ENCODE measurements at regions not wholly inside any gene's neighbourhood (a gene's known extent, or its start where the extent isn't known, plus 50 kb on each side); places are given as distances from the start of the nearest gene placed in this dataset.
"Not testable (repeated sequence)": the region's sequence is repeated elsewhere in the genome, so short reads cannot be mapped to it uniquely, and the experiment has no call there.

DNA sequence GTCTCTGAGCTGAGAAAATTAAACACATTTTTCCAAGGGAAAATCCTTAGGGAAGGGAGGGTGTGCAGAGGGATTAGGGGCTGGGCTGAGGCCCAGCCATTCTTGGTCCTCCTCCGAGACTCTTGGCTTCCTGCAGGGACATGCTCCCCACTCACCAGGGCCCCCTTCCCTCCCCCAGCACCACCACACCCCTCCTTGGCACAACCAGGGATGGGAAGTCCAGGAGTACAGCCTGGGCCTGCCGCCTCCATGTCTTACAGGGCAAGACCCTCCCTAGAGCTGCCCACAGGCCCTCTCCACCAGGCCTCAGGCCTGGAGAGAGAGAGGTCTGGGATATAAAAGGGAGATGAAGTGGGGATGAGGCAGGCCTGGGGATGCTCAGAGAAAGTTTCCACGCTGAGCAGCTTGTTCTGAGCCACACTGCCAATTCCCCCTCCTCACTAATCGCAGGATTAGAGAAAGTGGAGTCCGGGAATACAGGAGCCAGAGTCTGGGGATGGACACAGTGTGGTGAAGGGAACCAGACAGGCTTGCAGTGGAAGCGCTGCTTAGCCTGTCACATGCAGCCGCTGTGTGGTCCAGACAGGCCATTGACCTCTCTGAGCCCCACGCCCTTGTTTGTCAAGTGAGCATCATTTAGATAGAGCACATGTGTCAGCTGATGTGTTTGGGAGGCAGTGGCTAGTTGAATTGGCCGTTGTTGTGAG, 105.5 kb downstream of the MRPL14 start:
- Mint-ChIP-seq H3K9me3 (no peaks in the 10 kb centered on the region), H3K27ac (no peak overlapping the region), H3K27me3 (peaks cover 42% of the 10 kb centered on the region), H3K36me3 (no peaks in the 10 kb centered on the region), H3K4me1 (no peaks in the 10 kb centered on the region), H3K4me3 (no peak overlapping the region)
- CTCF ChIA-PET: interaction anchor here (2.3 kb wide), 1 partner anchor 53 kb away, joined by 6 read pairs; no protein-coding TSS in a partner anchor
- no peak for DNase-seq

DNA sequence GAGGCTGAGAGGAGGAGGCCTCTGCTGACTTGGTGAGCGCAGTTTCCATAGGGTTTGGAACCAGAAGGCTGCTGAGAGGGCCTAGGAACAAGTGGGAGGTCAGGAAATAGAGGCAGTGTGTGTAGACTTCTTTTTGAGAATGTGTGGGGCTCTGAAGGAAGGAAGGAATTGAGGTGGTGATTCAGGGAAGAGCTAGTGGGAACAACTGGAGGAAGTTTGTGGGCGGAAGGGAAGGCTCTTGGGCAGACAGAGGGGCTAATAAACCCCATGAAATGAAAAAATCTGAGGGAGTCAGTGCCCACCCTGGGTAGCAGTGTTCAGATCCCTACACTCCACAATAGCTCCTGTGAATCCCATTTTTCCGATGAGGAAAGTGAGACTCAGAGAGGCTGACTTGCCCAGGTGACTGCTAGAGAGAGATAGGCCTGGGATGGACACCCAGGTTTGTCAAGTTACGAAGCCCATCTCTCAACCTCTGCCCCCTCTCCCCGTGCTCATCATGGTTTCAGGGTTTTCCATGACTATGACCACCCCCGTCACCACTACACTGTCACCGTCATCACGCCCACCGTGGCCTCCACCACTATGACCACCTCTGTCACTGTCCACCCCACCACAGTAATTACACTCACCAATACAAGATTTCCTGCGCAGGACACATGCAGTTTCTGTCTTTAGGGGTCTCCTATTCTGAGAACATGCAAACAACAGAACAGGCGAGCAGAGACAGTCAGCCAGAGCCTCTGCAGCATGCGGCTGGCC, 106.4 kb downstream of the MRPL14 start:
- CTCF ChIA-PET: no interaction called here
- Mint-ChIP-seq H3K36me3 (no peaks in the 10 kb centered on the region), H3K27ac (no peak overlapping the region), H3K4me1 (no peaks in the 10 kb centered on the region), H3K9me3 (no peaks in the 10 kb centered on the region), H3K4me3 (no peak overlapping the region), H3K27me3 (peaks cover 40% of the 10 kb centered on the region)
- DNase-seq: peak; percentile 6

DNA sequence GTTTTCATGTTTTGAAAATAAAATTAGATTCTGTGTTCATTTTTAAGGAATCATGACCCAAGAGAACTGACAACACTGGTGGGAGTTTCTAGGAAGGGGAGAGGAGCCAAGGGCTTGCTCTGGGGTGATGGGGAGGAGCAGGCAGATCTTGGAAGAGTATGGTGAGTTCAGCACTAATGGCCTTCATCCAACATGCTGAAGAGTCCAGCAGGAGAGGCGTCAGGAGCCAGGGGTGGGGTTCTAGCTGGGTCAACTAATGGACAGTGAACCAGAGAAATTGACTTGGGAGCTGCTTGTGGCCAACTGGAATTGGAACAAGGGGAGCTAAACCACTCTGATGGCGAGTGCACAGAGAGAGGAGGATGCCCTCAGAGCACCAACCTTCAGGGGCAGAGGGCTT, 107.1 kb downstream of the MRPL14 start:
- H3K36me3 Mint-ChIP-seq: no peaks in the 10 kb centered on the region
- DNase-seq: no peak
- CTCF ChIA-PET: no interaction called here
- peak overlapping the region; percentile 26 for H3K27ac Mint-ChIP-seq
- H3K4me3 Mint-ChIP-seq: no peak overlapping the region
- peaks cover 40% of the 10 kb centered on the region for H3K27me3 Mint-ChIP-seq
- no peaks in the 10 kb centered on the region for H3K9me3 Mint-ChIP-seq
- no peaks in the 10 kb centered on the region for H3K4me1 Mint-ChIP-seq

DNA sequence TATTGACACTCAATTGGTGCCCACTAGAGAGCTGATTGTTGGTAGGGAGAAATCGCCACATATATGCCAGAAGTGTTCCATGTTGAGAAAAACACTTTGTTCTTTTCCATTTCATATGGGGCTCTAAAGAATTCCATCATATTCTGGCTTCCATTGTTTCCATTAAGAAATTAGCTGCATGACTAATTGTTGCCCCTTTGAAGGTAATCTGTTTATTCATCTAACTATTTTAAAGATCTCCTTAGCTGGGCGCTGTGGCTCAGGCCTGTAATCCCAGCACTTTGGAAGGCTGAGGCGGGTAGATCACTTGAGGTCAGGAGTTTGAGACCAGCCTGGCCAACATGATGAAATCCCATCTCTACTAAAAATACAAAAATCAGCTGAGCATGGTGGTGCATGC, 109.9 kb downstream of the MRPL14 start:
- H3K4me3 Mint-ChIP-seq, H3K36me3 Mint-ChIP-seq, H3K4me1 Mint-ChIP-seq, CTCF ChIA-PET, H3K27ac Mint-ChIP-seq, H3K9me3 Mint-ChIP-seq: not testable (repeated sequence)
- peaks cover 42% of the 10 kb centered on the region for H3K27me3 Mint-ChIP-seq
- DNase-seq: peak; percentile 7

DNA sequence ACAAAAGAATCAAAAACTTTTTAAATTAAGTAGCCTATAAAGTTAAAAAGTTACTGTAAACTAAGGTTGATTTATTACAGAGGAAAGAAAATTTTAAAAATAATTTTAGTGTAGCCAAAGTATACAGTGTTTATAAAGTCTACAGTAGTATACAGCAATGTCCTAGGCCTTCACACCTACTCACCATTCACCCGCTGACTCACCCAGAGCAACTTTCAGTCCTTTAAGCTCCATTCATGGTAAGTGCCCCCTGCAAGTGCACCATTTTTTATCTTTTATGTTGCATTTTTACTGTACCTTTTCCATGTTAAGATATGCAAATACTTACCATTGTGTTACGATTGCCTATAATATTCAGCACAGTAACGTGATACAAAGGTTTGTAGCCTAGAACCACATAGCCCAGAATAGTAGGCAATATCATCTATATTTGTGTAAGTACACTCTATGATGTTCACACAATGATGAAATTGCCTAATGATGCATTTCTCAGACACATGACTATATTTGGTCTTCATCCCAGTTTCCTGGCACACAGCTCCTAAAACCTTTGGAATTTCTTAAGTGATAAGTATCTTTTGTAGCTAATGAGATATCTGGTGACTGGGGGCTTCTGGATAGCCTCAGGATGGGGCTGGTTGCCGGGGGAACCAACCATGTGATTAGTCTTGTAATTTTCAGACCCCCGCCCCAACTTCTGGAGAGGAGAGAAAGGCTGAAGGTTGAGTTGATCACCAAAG, 111.0 kb downstream of the MRPL14 start:
- CTCF ChIA-PET: interaction anchor here (2.1 kb wide), 1 partner anchor 242 kb away, joined by 6 read pairs; no protein-coding TSS in a partner anchor
- Mint-ChIP-seq H3K27me3 (peaks cover 44% of the 10 kb centered on the region), H3K9me3 (no peaks in the 10 kb centered on the region), H3K36me3 (no peaks in the 10 kb centered on the region), H3K4me3 (no peak overlapping the region), H3K27ac (no peak overlapping the region), H3K4me1 (no peaks in the 10 kb centered on the region)
- no peak for DNase-seq

DNA sequence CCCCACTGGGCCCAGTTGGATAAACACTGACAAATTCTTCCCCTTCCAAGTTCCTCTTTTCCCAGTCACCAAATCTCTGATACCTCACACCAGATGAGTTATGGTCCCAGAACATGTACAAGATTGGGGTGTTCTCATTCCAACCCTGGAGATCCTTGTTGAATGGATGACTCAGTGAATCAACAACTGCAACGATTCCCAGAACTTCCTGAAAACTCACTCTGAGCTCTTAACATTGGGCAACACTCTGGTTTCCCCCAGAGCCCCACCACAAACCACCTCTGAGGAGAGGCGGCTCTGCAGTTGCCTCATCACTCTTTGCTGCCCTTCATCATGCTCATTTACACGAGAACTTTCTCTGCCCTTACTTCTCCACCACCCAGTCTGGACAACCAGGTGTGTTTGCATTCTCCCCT, 115.2 kb downstream of the MRPL14 start:
- Mint-ChIP-seq H3K4me1 (no peaks in the 10 kb centered on the region), H3K4me3 (no peak overlapping the region), H3K9me3 (no peaks in the 10 kb centered on the region), H3K36me3 (no peaks in the 10 kb centered on the region), H3K27me3 (peaks cover 41% of the 10 kb centered on the region), H3K27ac (no peak overlapping the region)
- CTCF ChIA-PET: interaction anchor here (1.7 to 2.1 kb wide), 2 partner anchors 12 to 51 kb away, joined by 5 to 6 read pairs; no protein-coding TSS in a partner anchor
- DNase-seq: peak; percentile 10

DNA sequence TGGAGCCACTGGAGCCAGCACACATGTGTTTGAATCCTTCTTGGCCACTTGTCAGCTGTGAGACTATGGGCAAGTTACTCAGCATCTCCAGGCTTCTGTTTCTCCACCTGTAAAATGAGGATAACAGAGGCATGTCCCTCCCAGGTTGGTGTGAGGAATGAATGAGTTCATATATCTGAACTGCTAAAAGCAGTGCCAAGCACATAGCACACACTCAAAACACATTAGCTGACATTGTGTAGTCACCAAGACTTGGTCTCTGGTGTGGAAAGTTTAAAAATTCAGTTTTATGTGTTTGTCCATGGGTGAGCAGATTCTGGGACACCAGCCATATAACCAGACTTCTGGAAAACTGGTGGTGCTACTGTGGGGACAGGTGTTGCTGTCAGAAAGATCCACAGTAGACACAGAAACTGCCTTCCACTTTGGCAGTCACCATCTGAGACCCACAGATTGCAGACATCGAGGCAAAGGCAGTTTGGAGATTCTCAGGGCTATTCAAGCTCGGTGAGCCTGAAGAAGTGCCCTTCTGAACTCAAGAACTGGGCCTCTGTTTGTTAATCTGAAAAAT, 115.8 kb downstream of the MRPL14 start:
- no peak overlapping the region for H3K4me3 Mint-ChIP-seq
- H3K9me3 Mint-ChIP-seq: no peaks in the 10 kb centered on the region
- peak; percentile 6 for DNase-seq
- H3K27ac Mint-ChIP-seq: no peak overlapping the region
- CTCF ChIA-PET: interaction anchor here (1.1 to 2.1 kb wide), 3 partner anchors 11 to 52 kb away, joined by 3 to 6 read pairs (median 5); no protein-coding TSS in a partner anchor
- H3K36me3 Mint-ChIP-seq: no peaks in the 10 kb centered on the region
- H3K4me1 Mint-ChIP-seq: no peaks in the 10 kb centered on the region
- H3K27me3 Mint-ChIP-seq: peaks cover 47% of the 10 kb centered on the region

DNA sequence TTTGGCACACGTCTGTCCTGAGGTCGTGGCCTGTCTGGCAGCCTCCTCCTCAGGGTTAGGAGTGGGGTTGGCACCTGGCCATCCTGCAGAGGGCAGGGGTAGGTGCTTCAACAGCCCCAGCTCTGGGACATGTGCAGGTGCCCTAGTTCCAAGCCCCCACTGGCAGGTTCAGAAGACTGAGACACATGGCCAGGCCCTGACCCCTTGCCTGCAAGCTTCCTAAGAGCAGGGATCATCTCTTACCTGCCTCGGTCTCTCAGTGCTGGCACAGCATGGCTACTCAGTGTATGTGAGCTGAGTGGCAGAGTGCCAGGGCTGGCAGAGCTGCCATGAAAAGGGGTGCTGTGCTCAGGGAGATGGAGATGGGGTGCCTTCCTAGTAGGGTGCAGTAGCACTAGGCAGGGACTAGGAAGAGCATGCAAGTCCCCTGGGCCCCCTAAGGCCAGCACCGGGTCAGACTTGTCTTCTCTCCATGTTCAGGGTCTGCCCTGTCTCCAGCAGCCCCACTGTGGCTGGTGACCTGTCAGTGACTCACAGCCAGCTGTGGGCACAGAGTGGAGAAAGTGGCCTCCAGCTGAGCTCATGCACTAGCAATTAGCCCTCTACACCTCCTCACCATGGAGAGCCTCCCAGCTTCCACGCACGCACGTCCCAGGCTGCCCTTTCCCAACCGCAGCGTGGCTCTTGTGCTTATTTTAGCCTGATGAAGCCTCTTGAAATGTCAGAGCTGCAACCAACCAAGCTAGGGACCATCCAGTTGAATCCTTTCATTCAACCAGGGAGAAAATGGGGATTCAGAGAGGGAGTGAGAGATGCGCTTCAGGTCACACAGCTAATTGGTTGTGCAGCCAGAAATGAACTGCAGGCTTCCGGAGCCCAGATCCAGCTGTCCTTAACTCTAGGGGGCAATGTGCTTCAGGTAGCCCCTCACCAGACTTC, 116.6 kb downstream of the MRPL14 start:
- H3K4me1 Mint-ChIP-seq: no peaks in the 10 kb centered on the region
- H3K27ac Mint-ChIP-seq: no peak overlapping the region
- DNase-seq: peak; percentile 16
- H3K9me3 Mint-ChIP-seq: no peaks in the 10 kb centered on the region
- CTCF ChIA-PET: interaction anchor here (1.1 to 2.1 kb wide), 3 partner anchors 10 to 52 kb away, joined by 3 to 6 read pairs (median 5); no protein-coding TSS in a partner anchor
- H3K27me3 Mint-ChIP-seq: peaks cover 55% of the 10 kb centered on the region
- no peak overlapping the region for H3K4me3 Mint-ChIP-seq
- no peaks in the 10 kb centered on the region for H3K36me3 Mint-ChIP-seq

DNA sequence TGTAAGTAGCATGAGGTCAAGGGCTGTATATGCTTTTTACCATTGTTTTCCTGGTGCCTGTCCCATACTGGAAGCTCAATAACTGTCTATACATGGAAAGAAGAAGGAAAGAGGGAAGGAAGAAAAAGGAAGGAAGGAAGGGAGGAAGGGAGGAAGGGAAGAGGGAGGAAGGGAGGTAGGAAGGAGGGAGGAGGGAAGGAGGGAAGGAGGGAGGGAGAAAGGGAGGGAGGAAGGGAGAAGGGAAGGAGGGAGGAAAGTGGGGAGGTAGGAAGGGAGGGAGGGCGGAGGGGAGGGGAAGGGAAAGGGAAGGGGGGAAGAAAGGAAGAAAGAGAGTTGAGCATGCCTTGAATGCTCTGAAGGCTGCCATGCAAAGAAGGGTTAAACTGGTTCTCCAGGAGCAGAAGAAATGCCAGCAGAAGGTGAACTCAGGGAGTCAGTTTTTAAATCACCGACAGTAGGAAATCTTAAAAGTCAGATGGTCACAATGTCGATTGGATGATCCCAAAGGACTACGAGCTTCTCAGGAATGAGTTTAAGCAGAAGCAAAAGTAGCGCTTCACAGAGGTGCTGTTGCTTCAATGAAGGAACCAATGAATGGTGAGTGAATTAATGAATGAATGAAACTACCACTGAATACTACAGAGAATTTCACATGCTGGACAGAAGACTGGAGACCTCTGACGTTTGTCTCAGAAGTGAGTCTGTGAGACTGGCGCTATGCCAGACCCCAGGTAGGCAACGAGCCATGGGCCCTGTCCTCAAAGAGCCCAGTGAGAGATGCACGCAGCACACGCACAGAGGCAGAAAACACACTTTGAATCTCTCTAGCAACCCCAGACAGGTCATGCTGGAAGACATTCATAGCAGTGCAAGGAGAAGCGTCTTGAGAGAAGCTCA, 117.6 kb downstream of the MRPL14 start:
- Mint-ChIP-seq H3K36me3 (no peaks in the 10 kb centered on the region), H3K4me1 (no peaks in the 10 kb centered on the region), H3K27ac (no peak overlapping the region), H3K27me3 (peaks cover 65% of the 10 kb centered on the region), H3K4me3 (no peak overlapping the region), H3K9me3 (no peaks in the 10 kb centered on the region)
- DNase-seq: no peak
- CTCF ChIA-PET: interaction anchor here (1.0 kb wide), 1 partner anchor 53 kb away, joined by 4 read pairs; no protein-coding TSS in a partner anchor

DNA sequence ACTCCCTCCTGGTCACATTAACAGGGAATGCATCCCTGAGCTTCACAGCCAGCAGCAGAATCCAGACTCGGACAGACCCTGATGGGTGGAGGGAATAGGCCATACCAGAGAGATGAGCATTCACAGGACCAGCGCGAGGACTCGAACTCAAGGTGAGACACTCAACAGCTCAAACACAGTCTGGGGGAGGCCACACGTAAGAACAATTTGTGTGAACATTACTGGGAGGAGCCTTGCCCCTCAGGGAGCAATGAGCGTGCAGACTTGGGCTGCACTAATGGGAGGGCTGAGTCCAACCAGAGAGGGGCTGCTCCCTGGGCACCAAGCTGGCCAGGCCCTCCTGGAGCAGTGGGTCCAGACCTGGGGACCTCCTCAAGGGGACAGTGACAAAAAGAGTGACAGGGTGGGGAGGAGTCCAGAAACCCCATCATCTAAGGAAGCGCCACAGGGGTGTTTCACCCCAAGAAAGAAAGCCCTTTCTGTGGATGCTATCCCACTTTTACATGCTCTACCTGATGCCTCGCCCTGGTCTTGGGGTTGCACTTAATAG, 118.4 kb downstream of the MRPL14 start:
- Mint-ChIP-seq H3K9me3 (no peaks in the 10 kb centered on the region), H3K36me3 (no peaks in the 10 kb centered on the region), H3K4me3 (no peak overlapping the region), H3K4me1 (no peaks in the 10 kb centered on the region), H3K27me3 (peaks cover 69% of the 10 kb centered on the region), H3K27ac (no peak overlapping the region)
- DNase-seq: peak; percentile 20
- CTCF ChIA-PET: interaction anchor here (1.0 kb wide), 1 partner anchor 54 kb away, joined by 4 read pairs; no protein-coding TSS in a partner anchor

DNA sequence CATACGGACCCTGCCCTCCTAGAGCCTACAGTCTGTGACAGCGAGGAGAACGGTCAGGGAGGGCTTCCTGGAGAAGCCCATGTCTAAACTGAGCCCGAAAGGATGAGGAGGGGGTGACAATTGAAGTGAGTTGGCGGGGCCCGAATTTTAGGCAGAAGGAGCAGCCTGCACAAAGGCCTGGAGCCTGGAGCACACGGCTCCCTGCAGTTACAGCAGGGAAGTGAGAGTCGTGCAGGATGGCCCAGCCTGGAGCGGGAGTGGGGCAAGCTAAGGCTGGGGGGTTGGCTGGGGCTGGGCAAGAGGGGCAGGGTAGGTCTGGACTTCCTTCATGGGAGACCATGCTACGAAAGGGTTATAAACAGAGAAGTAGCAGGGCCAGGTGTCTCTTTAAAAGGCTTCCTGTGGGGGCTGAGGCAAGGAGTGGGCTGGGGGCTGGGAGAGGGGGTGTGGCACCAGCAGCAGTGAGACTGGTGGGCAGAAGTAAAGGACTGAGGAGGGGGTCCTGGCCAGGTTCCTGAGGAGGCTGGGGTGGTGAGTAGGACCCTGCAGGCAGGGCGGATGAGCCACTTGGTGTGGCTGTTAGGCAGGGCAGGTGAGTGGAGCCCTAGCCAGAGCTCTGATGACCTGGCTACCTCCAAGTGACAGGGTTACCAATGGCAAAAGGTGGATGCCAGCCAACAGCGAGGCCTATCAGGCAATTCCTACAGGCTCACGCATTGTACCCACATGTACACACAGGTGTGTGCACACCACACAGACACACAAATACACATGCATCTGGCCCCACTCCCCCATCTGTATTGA, 119.2 kb downstream of the MRPL14 start:
- H3K4me3 Mint-ChIP-seq: no peak overlapping the region
- H3K27ac Mint-ChIP-seq: no peak overlapping the region
- H3K9me3 Mint-ChIP-seq: no peaks in the 10 kb centered on the region
- H3K4me1 Mint-ChIP-seq: no peaks in the 10 kb centered on the region
- CTCF ChIA-PET: interaction anchor here (0.6 to 1.0 kb wide), 2 partner anchors 54 kb away, joined by 3 to 4 read pairs; no protein-coding TSS in a partner anchor
- no peaks in the 10 kb centered on the region for H3K36me3 Mint-ChIP-seq
- peak; percentile 7 for DNase-seq
- peaks cover 71% of the 10 kb centered on the region for H3K27me3 Mint-ChIP-seq
